Hepatocyte (in vitro differentiated cells): ENCODE measurements at regions not wholly inside any gene's neighbourhood (a gene's known extent, or its start where the extent isn't known, plus 50 kb on each side); places are given as distances from the start of the nearest gene placed in this dataset.

Source experiments
- CTCF ChIP-seq: fragments of 200-600 bp; sonication (generic); IDR thresholded peaks from 2 replicates; pipeline ENCODE4 v1.5.1; 2016; ENCODE audit warnings: antibody characterized with exemption, mild to moderate bottlenecking; ENCODE audit not compliant: poor library complexity
- EZH2 ChIP-seq: fragments of 200-600 bp; sonication (generic); IDR thresholded peaks from 2 replicates; pipeline ENCODE4 v1.6.1; 2016; ENCODE audit warnings: antibody characterized with exemption, mild to moderate bottlenecking, borderline replicate concordance
- EZH2phosphoT487 ChIP-seq: fragments of 200-600 bp; sonication (generic); IDR thresholded peaks from one replicate; pipeline ENCODE4 v1.6.1; 2018; ENCODE audit warnings: antibody characterized with exemption, mild to moderate bottlenecking, low read depth, moderate library complexity; ENCODE audit not compliant: unreplicated experiment, severe bottlenecking

GRCh38 chr4:91973479-91974153, 330.1 kb upstream of the GRID2 start:
- no peak for TF ChIP-seq CTCF
- no peak for TF ChIP-seq EZH2
- no peak for TF ChIP-seq EZH2phosphoT487
